ENCODE measurements at regions not wholly inside any gene's neighbourhood (a gene's known extent, or its start where the extent isn't known, plus 50 kb on each side); places are given as distances from the start of the nearest gene placed in this dataset.

GRCh38 chr1:191255354-191256054 lies 777.8 kb upstream of the BRINP3 start:
- Histone ChIP-seq H3K4me1 (no peaks in the 10 kb centered on the region), H3K36me3 (no peaks in the 10 kb centered on the region), H3K27me3 (no peaks in the 10 kb centered on the region), H3K4me3 (no peak overlapping the region), H3K9me3 (no peaks in the 10 kb centered on the region), H3K27ac (no peak overlapping the region)
- intact Hi-C loops (cut with DNase I), result no loop called here
- no peak for TF ChIP-seq CTCF (IDR thresholded peaks at IDR 0.05)
- ATAC-seq, result no peak
- no peak for DNase-seq

- Histone ChIP-seq H3K9me3 (no peaks in the 10 kb centered on the region), H3K27me3 (no peaks in the 10 kb centered on the region), H3K4me3 (no peak overlapping the region), H3K27ac (no peak overlapping the region), H3K4me1 (no peaks in the 10 kb centered on the region), H3K36me3 (no peaks in the 10 kb centered on the region)
- ATAC-seq (no peak), DNase-seq (no peak)
- no peak for TF ChIP-seq CTCF (IDR thresholded peaks at IDR 0.05)
- intact Hi-C loops (cut with DNase I), result no loop called here
Measured at GRCh38 chr1:191256917-191257316, 779.3 kb upstream of the BRINP3 start.

- H3K27me3 ChIP-seq, result no peaks in the 10 kb centered on the region
- no peaks in the 10 kb centered on the region for H3K9me3 ChIP-seq
- H3K4me1 ChIP-seq, result no peaks in the 10 kb centered on the region
- no peak for TF ChIP-seq CTCF (IDR thresholded peaks at IDR 0.05)
- no peak overlapping the region for H3K27ac ChIP-seq
- ATAC-seq (no peak), DNase-seq (no peak)
- no peak overlapping the region for H3K4me3 ChIP-seq
- H3K36me3 ChIP-seq, result no peaks in the 10 kb centered on the region
- intact Hi-C loops (cut with DNase I), result no loop called here
Measured at GRCh38 chr1:191260056-191260455, 782.4 kb upstream of the BRINP3 start.

GRCh38 chr1:191261111-191261510 lies 783.4 kb upstream of the BRINP3 start:
- ATAC-seq (no peak), DNase-seq (no peak)
- no peak overlapping the region for H3K27ac ChIP-seq
- no peak for TF ChIP-seq CTCF (IDR thresholded peaks at IDR 0.05)
- intact Hi-C loops (cut with DNase I), result no loop called here
- no peak overlapping the region for H3K4me3 ChIP-seq
- H3K9me3 ChIP-seq, result no peaks in the 10 kb centered on the region
- H3K4me1 ChIP-seq, result no peaks in the 10 kb centered on the region
- H3K27me3 ChIP-seq, result no peaks in the 10 kb centered on the region
- H3K36me3 ChIP-seq, result no peaks in the 10 kb centered on the region

GRCh38 chr1:191279266-191279800 lies 801.7 kb upstream of the BRINP3 start:
- intact Hi-C loops (cut with DNase I), result no loop called here
- Histone ChIP-seq H3K27me3 (no peaks in the 10 kb centered on the region), H3K9me3 (no peaks in the 10 kb centered on the region), H3K36me3 (no peaks in the 10 kb centered on the region), H3K4me3 (no peak overlapping the region), H3K4me1 (no peaks in the 10 kb centered on the region), H3K27ac (no peak overlapping the region)
- ATAC-seq, result no peak
- no peak for TF ChIP-seq CTCF (IDR thresholded peaks at IDR 0.05)
- DNase-seq, result no peak
